Thymus (tissue), 11 donors: ENCODE measurements at regions not wholly inside any gene's neighbourhood (a gene's known extent, or its start where the extent isn't known, plus 50 kb on each side); places are given as distances from the start of the nearest gene placed in this dataset.

ENCODE experiments used
- DNase-seq, 9 donors: peaks; one replicate each; pipeline ENCODE4 v3.0.0-alpha.2; 2013; ENCODE audit warnings: low spot score in 9 of 9, low read depth in 6 of 9, missing footprints in 1 of 9
- H3K27ac ChIP-seq, 2 donors: one replicate each; pipeline ENCODE4 v1.5.1; 2013; ENCODE audit warnings: control low read depth in 1 of 2, low read depth in 1 of 2, low read length in 1 of 2, mild to moderate bottlenecking in 1 of 2, moderate library complexity in 1 of 2
- H3K27me3 ChIP-seq, 2 donors: one replicate each; pipeline ENCODE4 v1.5.1; 2013; ENCODE audit warnings: low read length in 1 of 2; ENCODE audit not compliant: control insufficient read depth in 2 of 2, insufficient read depth in 1 of 2
- H3K36me3 ChIP-seq, 2 donors: one replicate each; pipeline ENCODE4 v1.5.1; 2013; ENCODE audit warnings: low read length in 1 of 2, mild to moderate bottlenecking in 1 of 2, moderate library complexity in 1 of 2; ENCODE audit not compliant: control insufficient read depth in 2 of 2, insufficient read depth in 2 of 2
- H3K4me1 ChIP-seq, 2 donors: one replicate each; pipeline ENCODE4 v1.5.1; 2013; ENCODE audit warnings: low read length in 2 of 2; ENCODE audit not compliant: control insufficient read depth in 2 of 2, insufficient read depth in 2 of 2
- H3K4me3 ChIP-seq, 2 donors: one replicate each; pipeline ENCODE4 v1.5.1; 2013; ENCODE audit warnings: low read length in 2 of 2, control low read depth in 1 of 2, mild to moderate bottlenecking in 1 of 2
- H3K9me3 ChIP-seq, 2 donors: one replicate each; pipeline ENCODE4 v1.5.1; 2013; ENCODE audit warnings: low read length in 1 of 2, mild to moderate bottlenecking in 1 of 2; ENCODE audit not compliant: control insufficient read depth in 2 of 2, insufficient read depth in 1 of 2
- WGBS: extraction: QIAGEN DNeasy Blood & Tissue Kit; methylation state at CpG from one replicate; pipeline ENCODE4 v1.1.7; 2013; 5-methylcytosine and 5-hydroxymethylcytosine counted together
- donor health status: healthy.

- H3K27ac ChIP-seq: no peak overlapping the region
- H3K27me3 ChIP-seq: no peaks in the 10 kb centered on the region
- no peak overlapping the region for H3K4me3 ChIP-seq
- WGBS: 92% methylated on average over 10 of the region's 10 CpGs
- no peaks in the 10 kb centered on the region for H3K36me3 ChIP-seq
- peaks cover 0 to 21% of the 10 kb centered on the region in 2 donors for H3K9me3 ChIP-seq
- no peaks in the 10 kb centered on the region for H3K4me1 ChIP-seq
- DNase-seq: no peak
Observed at GRCh38 chr22:48599346-48599745, 1228.3 kb downstream of the BRD1 start.

- WGBS: 97% methylated on average over 24 of the region's 24 CpGs
- Histone ChIP-seq H3K36me3 (no peaks in the 10 kb centered on the region), H3K9me3 (peaks cover 0 to 21% of the 10 kb centered on the region in 2 donors), H3K4me3 (no peak overlapping the region), H3K4me1 (no peaks in the 10 kb centered on the region), H3K27me3 (no peaks in the 10 kb centered on the region), H3K27ac (no peak overlapping the region)
- no peak for DNase-seq
Observed at GRCh38 chr22:48596111-48596850, 1231.4 kb downstream of the BRD1 start.

- H3K4me1 ChIP-seq: no peaks in the 10 kb centered on the region
- H3K27ac ChIP-seq: no peak overlapping the region
- no peaks in the 10 kb centered on the region for H3K36me3 ChIP-seq
- 89% methylated on average over 10 of the region's 10 CpGs for WGBS
- no peak for DNase-seq
- no peak overlapping the region for H3K4me3 ChIP-seq
- peaks cover 0 to 21% of the 10 kb centered on the region in 2 donors for H3K9me3 ChIP-seq
- no peaks in the 10 kb centered on the region for H3K27me3 ChIP-seq
Observed at GRCh38 chr22:48595511-48595905, 1232.2 kb downstream of the BRD1 start.

GRCh38 chr22:48594757-48595510 lies 1232.7 kb downstream of the BRD1 start:
- DNase-seq: no peak
- no peak overlapping the region for H3K27ac ChIP-seq
- WGBS: 92% methylated on average over 19 of the region's 19 CpGs
- no peaks in the 10 kb centered on the region for H3K27me3 ChIP-seq
- H3K4me3 ChIP-seq: no peak overlapping the region
- no peaks in the 10 kb centered on the region for H3K4me1 ChIP-seq
- peaks cover 0 to 21% of the 10 kb centered on the region in 2 donors for H3K9me3 ChIP-seq
- no peaks in the 10 kb centered on the region for H3K36me3 ChIP-seq

GRCh38 chr22:48594016-48594756 lies 1233.5 kb downstream of the BRD1 start:
- Histone ChIP-seq H3K36me3 (no peaks in the 10 kb centered on the region), H3K27ac (no peak overlapping the region), H3K9me3 (peaks cover 0 to 16% of the 10 kb centered on the region in 2 donors), H3K27me3 (no peaks in the 10 kb centered on the region), H3K4me1 (peaks cover 0 to under 1% of the 10 kb centered on the region in 2 donors), H3K4me3 (no peak overlapping the region)
- 92% methylated on average over 21 of the region's 21 CpGs for WGBS
- DNase-seq: no peak

GRCh38 chr22:48593551-48593950 lies 1234.1 kb downstream of the BRD1 start:
- WGBS: 96% methylated on average over 15 of the region's 15 CpGs
- Histone ChIP-seq H3K9me3 (peaks cover 0 to 10% of the 10 kb centered on the region in 2 donors), H3K4me1 (peaks cover 0 to 4% of the 10 kb centered on the region in 2 donors), H3K36me3 (no peaks in the 10 kb centered on the region), H3K27ac (no peak overlapping the region), H3K27me3 (no peaks in the 10 kb centered on the region), H3K4me3 (no peak overlapping the region)
- DNase-seq: no peak

GRCh38 chr22:48592931-48593330 lies 1234.7 kb downstream of the BRD1 start:
- no peaks in the 10 kb centered on the region for H3K36me3 ChIP-seq
- no peak overlapping the region for H3K27ac ChIP-seq
- no peak overlapping the region for H3K4me3 ChIP-seq
- H3K27me3 ChIP-seq: no peaks in the 10 kb centered on the region
- WGBS: 93% methylated on average over 17 of the region's 17 CpGs
- H3K9me3 ChIP-seq: peaks cover 0 to 4% of the 10 kb centered on the region in 2 donors
- peaks cover 0 to 4% of the 10 kb centered on the region in 2 donors for H3K4me1 ChIP-seq
- no peak for DNase-seq

GRCh38 chr22:48592488-48592887 lies 1235.2 kb downstream of the BRD1 start:
- H3K9me3 ChIP-seq: no peaks in the 10 kb centered on the region
- DNase-seq: no peak
- H3K4me1 ChIP-seq: peaks cover under 1 to 4% of the 10 kb centered on the region in 2 donors
- H3K27me3 ChIP-seq: no peaks in the 10 kb centered on the region
- no peak overlapping the region for H3K27ac ChIP-seq
- WGBS: 89% methylated on average over 12 of the region's 12 CpGs
- H3K36me3 ChIP-seq: no peaks in the 10 kb centered on the region
- no peak overlapping the region for H3K4me3 ChIP-seq

GRCh38 chr22:48592066-48592345 lies 1235.7 kb downstream of the BRD1 start:
- no peak overlapping the region for H3K4me3 ChIP-seq
- H3K9me3 ChIP-seq: no peaks in the 10 kb centered on the region
- H3K4me1 ChIP-seq: peaks cover 4 to 5% of the 10 kb centered on the region in 2 donors
- H3K27ac ChIP-seq: no peak overlapping the region
- WGBS: 88% methylated on average over 3 of the region's 3 CpGs
- no peak for DNase-seq
- no peaks in the 10 kb centered on the region for H3K36me3 ChIP-seq
- no peaks in the 10 kb centered on the region for H3K27me3 ChIP-seq
